ENCODE measurements at regions not wholly inside any gene's neighbourhood (a gene's known extent, or its start where the extent isn't known, plus 50 kb on each side); places are given as distances from the start of the nearest gene placed in this dataset.

DNA sequence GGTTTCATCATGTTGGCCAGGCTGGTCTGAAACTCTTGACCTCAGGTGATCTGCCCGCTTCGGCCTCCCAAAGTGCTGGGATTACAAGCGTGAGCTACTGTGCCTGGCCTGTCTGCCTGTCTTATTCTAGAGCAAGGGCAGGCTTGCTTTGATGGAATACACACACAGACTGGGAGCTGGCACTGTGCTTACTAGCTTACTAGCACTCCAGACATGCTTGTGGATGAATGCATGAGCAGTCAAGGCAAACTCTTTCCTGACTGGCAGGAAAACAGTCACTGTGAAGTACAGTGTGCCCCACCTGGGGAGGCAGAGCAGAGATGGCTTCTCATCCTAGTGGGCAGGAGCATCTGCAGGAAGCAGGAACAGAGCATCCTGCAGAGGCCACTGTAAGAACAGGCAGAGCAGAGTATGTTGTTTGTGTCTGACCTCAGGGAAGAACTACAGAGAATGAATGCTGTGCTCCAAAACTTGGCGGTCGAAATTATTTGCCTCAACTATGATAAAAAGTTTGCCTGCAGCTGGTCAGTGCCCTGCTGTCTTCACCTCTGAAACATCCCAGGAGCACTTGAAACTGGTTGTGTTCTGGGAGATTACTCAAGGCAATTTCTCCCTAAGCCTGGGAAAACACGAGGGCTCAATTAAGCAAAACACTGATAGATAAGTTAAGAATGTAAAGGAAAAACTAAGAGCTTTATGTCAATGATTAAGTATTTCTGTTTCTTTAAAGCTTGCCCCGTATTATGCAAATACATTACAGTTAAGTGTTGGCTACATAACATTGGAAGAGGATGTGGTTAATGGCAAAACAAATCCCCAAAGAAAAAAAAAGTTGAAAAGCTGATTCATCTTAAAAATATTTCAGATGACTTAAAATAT lies 102.4 kb downstream of the VAPA start:
- Mint-ChIP-seq H3K9me3 (ENCODE audit: unreplicated experiment) (no peaks in the 10 kb centered on the region), H3K27ac (ENCODE audit: low read depth, unreplicated experiment) (peak overlapping the region; percentile 0), H3K27me3 (ENCODE audit: insufficient read depth, unreplicated experiment) (no peaks in the 10 kb centered on the region), H3K4me3 (ENCODE audit: unreplicated experiment) (no peak overlapping the region), H3K4me1 (ENCODE audit: insufficient read depth, unreplicated experiment) (peaks cover 31% of the 10 kb centered on the region), H3K36me3 (ENCODE audit: insufficient read depth, unreplicated experiment) (no peaks in the 10 kb centered on the region)
- ChIA-PET CTCF (interaction anchor here (0.5 to 3.4 kb wide), 15 partner anchors 9 to 512 kb away, joined by 3 to 17 read pairs (median 3); no protein-coding TSS in a partner anchor), POLR2A (interaction anchor here (0.7 to 2.6 kb wide), 7 partner anchors 20 to 503 kb away, joined by 3 to 10 read pairs (median 3); no protein-coding TSS in a partner anchor)
- intact Hi-C loops (cut with micrococcal nuclease), result loop anchor here (2.0 kb wide), 1 partner anchor 305 kb away; no protein-coding TSS in a partner anchor
- TF ChIP-seq, protein P1, sequence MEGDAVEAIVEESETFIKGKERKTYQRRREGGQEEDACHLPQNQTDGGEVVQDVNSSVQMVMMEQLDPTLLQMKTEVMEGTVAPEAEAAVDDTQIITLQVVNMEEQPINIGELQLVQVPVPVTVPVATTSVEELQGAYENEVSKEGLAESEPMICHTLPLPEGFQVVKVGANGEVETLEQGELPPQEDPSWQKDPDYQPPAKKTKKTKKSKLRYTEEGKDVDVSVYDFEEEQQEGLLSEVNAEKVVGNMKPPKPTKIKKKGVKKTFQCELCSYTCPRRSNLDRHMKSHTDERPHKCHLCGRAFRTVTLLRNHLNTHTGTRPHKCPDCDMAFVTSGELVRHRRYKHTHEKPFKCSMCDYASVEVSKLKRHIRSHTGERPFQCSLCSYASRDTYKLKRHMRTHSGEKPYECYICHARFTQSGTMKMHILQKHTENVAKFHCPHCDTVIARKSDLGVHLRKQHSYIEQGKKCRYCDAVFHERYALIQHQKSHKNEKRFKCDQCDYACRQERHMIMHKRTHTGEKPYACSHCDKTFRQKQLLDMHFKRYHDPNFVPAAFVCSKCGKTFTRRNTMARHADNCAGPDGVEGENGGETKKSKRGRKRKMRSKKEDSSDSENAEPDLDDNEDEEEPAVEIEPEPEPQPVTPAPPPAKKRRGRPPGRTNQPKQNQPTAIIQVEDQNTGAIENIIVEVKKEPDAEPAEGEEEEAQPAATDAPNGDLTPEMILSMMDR (IDR thresholded peaks at IDR 0.05; ENCODE audit: unreplicated experiment), result peak; percentile 16
- no TSS peak for BruUV-seq (replicated peaks)
- DNase-seq (ENCODE audit: unreplicated experiment), result peak; percentile 54

DNA sequence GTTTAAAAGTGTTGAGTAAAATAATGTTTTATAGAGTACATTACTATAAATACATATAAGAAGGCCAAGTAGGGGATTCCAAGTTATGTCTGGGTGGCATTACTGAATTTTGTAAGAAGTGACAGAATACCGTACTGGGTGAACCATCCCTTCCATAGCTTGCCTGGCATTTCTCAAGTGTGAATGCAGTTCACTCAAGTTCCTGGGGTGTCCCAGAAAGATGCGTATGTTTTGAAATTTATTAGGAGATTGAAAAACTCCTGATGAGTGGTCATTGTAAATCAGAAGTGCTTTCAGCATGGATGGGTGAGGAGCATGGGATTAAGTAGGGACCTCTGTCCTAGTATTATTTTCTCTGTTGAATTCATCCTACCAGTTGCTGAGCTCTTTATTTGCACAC lies 103.2 kb downstream of the VAPA start:
- Mint-ChIP-seq H3K27ac (ENCODE audit: low read depth, unreplicated experiment) (peak overlapping the region; percentile 0), H3K27me3 (ENCODE audit: insufficient read depth, unreplicated experiment) (no peaks in the 10 kb centered on the region), H3K4me1 (ENCODE audit: insufficient read depth, unreplicated experiment) (peaks cover 31% of the 10 kb centered on the region), H3K9me3 (ENCODE audit: unreplicated experiment) (no peaks in the 10 kb centered on the region), H3K36me3 (ENCODE audit: insufficient read depth, unreplicated experiment) (no peaks in the 10 kb centered on the region), H3K4me3 (ENCODE audit: unreplicated experiment) (no peak overlapping the region)
- ChIA-PET CTCF (interaction anchor here (0.6 to 3.4 kb wide), 9 partner anchors 10 to 511 kb away, joined by 3 to 17 read pairs (median 3); no protein-coding TSS in a partner anchor), POLR2A (interaction anchor here (0.5 to 2.6 kb wide), 6 partner anchors 19 to 480 kb away, joined by 3 to 10 read pairs (median 4); no protein-coding TSS in a partner anchor)
- no TSS peak for BruUV-seq (replicated peaks)
- TF ChIP-seq, protein P1 (IDR thresholded peaks at IDR 0.05; ENCODE audit: unreplicated experiment), result no peak
- no peak for DNase-seq (ENCODE audit: unreplicated experiment)
- intact Hi-C loops (cut with micrococcal nuclease), result loop anchor here (2.0 kb wide), 1 partner anchor 304 kb away; no protein-coding TSS in a partner anchor

GRCh38 chr18:10018289-10018688 lies 104.5 kb downstream of the VAPA start:
- H3K27ac Mint-ChIP-seq (ENCODE audit: low read depth, unreplicated experiment), result no peak overlapping the region
- H3K4me3 Mint-ChIP-seq (ENCODE audit: unreplicated experiment), result no peak overlapping the region
- no peaks in the 10 kb centered on the region for H3K9me3 Mint-ChIP-seq (ENCODE audit: unreplicated experiment)
- BruUV-seq (replicated peaks), result no TSS peak
- intact Hi-C loops (cut with micrococcal nuclease), result no loop called here
- DNase-seq (ENCODE audit: unreplicated experiment), result no peak
- no peaks in the 10 kb centered on the region for H3K36me3 Mint-ChIP-seq (ENCODE audit: insufficient read depth, unreplicated experiment)
- TF ChIP-seq, protein P1 (IDR thresholded peaks at IDR 0.05; ENCODE audit: unreplicated experiment), result no peak
- H3K27me3 Mint-ChIP-seq (ENCODE audit: insufficient read depth, unreplicated experiment), result no peaks in the 10 kb centered on the region
- ChIA-PET POLR2A (no interaction called here), CTCF (interaction anchor here (2.0 kb wide), 1 partner anchor 17 kb away, joined by 5 read pairs; no protein-coding TSS in a partner anchor)
- H3K4me1 Mint-ChIP-seq (ENCODE audit: insufficient read depth, unreplicated experiment), result peaks cover 31% of the 10 kb centered on the region

DNA sequence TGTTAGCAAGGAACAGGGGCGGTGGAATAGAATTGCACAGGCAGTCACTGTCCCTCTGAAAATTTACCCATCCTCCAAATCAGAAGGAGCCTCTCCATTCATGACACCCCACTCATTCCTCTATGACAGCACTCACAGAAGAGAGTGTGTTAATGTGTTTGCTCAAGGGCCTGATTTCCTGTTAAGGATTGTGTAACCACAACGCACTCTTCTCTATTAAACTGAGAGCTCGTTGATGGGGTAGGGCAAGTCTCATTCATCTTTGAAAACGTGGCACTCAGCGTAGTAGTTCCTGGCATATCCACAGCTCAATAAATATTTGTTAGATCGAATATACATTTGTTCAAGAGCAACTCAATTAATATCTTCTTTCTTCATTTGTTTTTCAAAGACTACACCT lies 106.4 kb downstream of the VAPA start:
- intact Hi-C loops (cut with micrococcal nuclease), result no loop called here
- Mint-ChIP-seq H3K27me3 (ENCODE audit: insufficient read depth, unreplicated experiment) (no peaks in the 10 kb centered on the region), H3K27ac (ENCODE audit: low read depth, unreplicated experiment) (no peak overlapping the region), H3K4me3 (ENCODE audit: unreplicated experiment) (no peak overlapping the region), H3K4me1 (ENCODE audit: insufficient read depth, unreplicated experiment) (peaks cover 28% of the 10 kb centered on the region), H3K36me3 (ENCODE audit: insufficient read depth, unreplicated experiment) (no peaks in the 10 kb centered on the region), H3K9me3 (ENCODE audit: unreplicated experiment) (no peaks in the 10 kb centered on the region)
- peak; percentile 47 for DNase-seq (ENCODE audit: unreplicated experiment)
- ChIA-PET CTCF (interaction anchor here (0.6 to 1.3 kb wide), 3 partner anchors 301 to 498 kb away, joined by 3 to 4 read pairs (median 3); no protein-coding TSS in a partner anchor), POLR2A (interaction anchor here (0.5 to 3.2 kb wide), 2 partner anchors 16 to 88 kb away, joined by 3 to 12 read pairs; no protein-coding TSS in a partner anchor)
- TF ChIP-seq, protein P1 (IDR thresholded peaks at IDR 0.05; ENCODE audit: unreplicated experiment), result no peak
- BruUV-seq (replicated peaks), result no TSS peak
